IMR-90 (cell line): ENCODE measurements at regions not wholly inside any gene's neighbourhood (a gene's known extent, or its start where the extent isn't known, plus 50 kb on each side); places are given as distances from the start of the nearest gene placed in this dataset.

Experiments
- ATAC-seq: fragments of 200-7000 bp; cut with Tn5 transposase; 2 replicates; pipeline ENCODE4 v1.9.1; 2020; ENCODE audit warnings: low read depth, mild to moderate bottlenecking, moderate library complexity
- BruUV-seq: library from RNA; stranded (reverse); fragments of 400-500 nt; replicated peaks from 2 replicates; lab custom pipeline; 2021; lab: Mats Ljungman, UMichigan
- CTCF ChIA-PET: fragments of 300-600 bp; formaldehyde crosslinking; extraction: SDS; loops from one replicate; lab custom pipeline; 2021; ENCODE audit warnings: antibody characterized with exemption; lab: Yijun Ruan, JAX
- POLR2A ChIA-PET: fragments of 300-600 bp; sonication (Branson Sonifier 250); formaldehyde crosslinking; loops from one replicate; lab custom pipeline; 2022; ENCODE audit warnings: antibody characterized with exemption; ENCODE audit not compliant: unreplicated experiment; lab: Charles Lee
- DNase-seq: peaks from one replicate; pipeline ENCODE4 v3.0.0; 2013
- H2AFZ ChIP-seq: replicated peaks from 2 replicates; pipeline ENCODE3; 2013; ENCODE audit warnings: low read length, mild to moderate bottlenecking; ENCODE audit not compliant: poor library complexity
- H2AK5ac ChIP-seq: 2 replicates; pipeline ENCODE4 v1.6.1; 2013; ENCODE audit warnings: low read depth, low read length, inconsistent platforms
- H2AK9ac ChIP-seq: replicated peaks from 2 replicates; pipeline ENCODE3; 2013; ENCODE audit warnings: mild to moderate bottlenecking, low read depth, low read length, moderate library complexity; ENCODE audit not compliant: poor library complexity
- H2BK120ac ChIP-seq: 2 replicates; pipeline ENCODE4 v1.6.1; 2013; ENCODE audit warnings: low read depth, low read length, inconsistent platforms
- H2BK15ac ChIP-seq: 3 replicates; pipeline ENCODE4 v1.6.1; 2013; ENCODE audit warnings: low read depth, low read length, inconsistent platforms
- H2BK20ac ChIP-seq: 2 replicates; pipeline ENCODE4 v1.6.1; 2013; ENCODE audit warnings: low read depth, mild to moderate bottlenecking, inconsistent platforms, low read length, moderate library complexity
- H2BK5ac ChIP-seq: 2 replicates; pipeline ENCODE4 v1.6.1; 2013; ENCODE audit warnings: mild to moderate bottlenecking, low read depth, low read length, inconsistent platforms; ENCODE audit not compliant: poor library complexity, severe bottlenecking
- H3K14ac ChIP-seq: replicated peaks from 2 replicates; pipeline ENCODE4 v1.6.1; 2013; ENCODE audit warnings: low read depth, low read length, inconsistent platforms
- H3K18ac ChIP-seq: 2 replicates; pipeline ENCODE4 v1.6.1; 2013; ENCODE audit warnings: low read depth, low read length, control low read depth
- H3K23ac ChIP-seq: 2 replicates; pipeline ENCODE4 v1.6.1; 2013; ENCODE audit warnings: low read depth, low read length, inconsistent platforms
- H3K27ac ChIP-seq: 2 replicates; pipeline ENCODE4 v1.5.1; 2013; ENCODE audit warnings: mild to moderate bottlenecking, control low read depth, low read length; ENCODE audit not compliant: insufficient read depth
- H3K27me3 ChIP-seq: 2 replicates; pipeline ENCODE4 v1.6.1; 2013; ENCODE audit warnings: low read length; ENCODE audit not compliant: control insufficient read depth, insufficient read depth
- H3K36me3 ChIP-seq: 2 replicates; pipeline ENCODE4 v1.6.1; 2013; ENCODE audit warnings: low read length, mixed read lengths; ENCODE audit not compliant: control insufficient read depth, insufficient read depth
- H3K4ac ChIP-seq: 2 replicates; pipeline ENCODE4 v1.6.1; 2013; ENCODE audit warnings: low read depth, low read length, inconsistent platforms
- H3K4me1 ChIP-seq: 2 replicates; pipeline ENCODE4 v1.6.1; 2013; ENCODE audit warnings: low read length, mixed read lengths; ENCODE audit not compliant: control insufficient read depth, insufficient read depth
- H3K4me2 ChIP-seq: 2 replicates; pipeline ENCODE4 v1.6.1; 2013; ENCODE audit warnings: low read depth, mild to moderate bottlenecking, control low read depth, low read length, moderate library complexity
- H3K4me3 ChIP-seq: 2 replicates; pipeline ENCODE4 v1.5.1; 2013; ENCODE audit warnings: low read depth, mild to moderate bottlenecking, control low read depth, low read length, moderate library complexity; ENCODE audit not compliant: insufficient read depth
- H3K56ac ChIP-seq: 2 replicates; pipeline ENCODE4 v1.6.1; 2013; ENCODE audit warnings: low read length, inconsistent platforms; ENCODE audit not compliant: insufficient read depth; ENCODE audit errors: extremely low read depth
- H3K79me1 ChIP-seq, 2 experiments: 2 replicates each; pipeline ENCODE4 v1.6.1; 2013; ENCODE audit warnings: low read length in 2 of 2, inconsistent platforms in 1 of 2, low read depth in 1 of 2
- H3K9ac ChIP-seq: 2 replicates; pipeline ENCODE4 v1.6.1; 2013; ENCODE audit warnings: low read depth, low read length, control low read depth
- H3K9me1 ChIP-seq: 2 replicates; pipeline ENCODE4 v1.6.1; 2013; ENCODE audit warnings: low read length, inconsistent platforms; ENCODE audit not compliant: insufficient read depth
- H3K9me3 ChIP-seq: 2 replicates; pipeline ENCODE4 v1.6.1; 2013; ENCODE audit warnings: low read length; ENCODE audit not compliant: control insufficient read depth, insufficient read depth
- H4K20me1 ChIP-seq: 2 replicates; pipeline ENCODE4 v1.6.1; 2013; ENCODE audit warnings: low read length, inconsistent platforms; ENCODE audit not compliant: insufficient read depth
- H4K5ac ChIP-seq: 2 replicates; pipeline ENCODE4 v1.6.1; 2013; ENCODE audit warnings: mild to moderate bottlenecking, low read depth, low read length, control low read depth
- H4K8ac ChIP-seq, 2 experiments: 2 replicates each; pipeline ENCODE4 v1.6.1; 2013; ENCODE audit warnings: low read depth in 2 of 2, low read length in 2 of 2, control low read depth in 1 of 2, inconsistent platforms in 1 of 2
- H4K91ac ChIP-seq: 2 replicates; pipeline ENCODE4 v1.6.1; 2013; ENCODE audit warnings: low read depth, low read length, inconsistent platforms; ENCODE audit not compliant: insufficient read depth
- BHLHE40 ChIP-seq: fragments of 150-350 bp; IDR thresholded peaks from 2 replicates; pipeline ENCODE4 v1.6.1; 2016; ENCODE audit warnings: mild to moderate bottlenecking, low read depth, low read length
- CEBPB ChIP-seq: IDR thresholded peaks from 2 replicates; pipeline ENCODE4 v1.6.1; 2012; ENCODE audit warnings: low read depth, low read length, improper control_type of control experiment
- CHD1 ChIP-seq: IDR thresholded peaks from 2 replicates; pipeline ENCODE4 v1.6.1; 2012; ENCODE audit warnings: low read depth, low read length, improper control_type of control experiment
- CTCF ChIP-seq: conservative IDR thresholded peaks from 2 replicates; pipeline ENCODE4 v1.5.1; 2012; ENCODE audit warnings: mild to moderate bottlenecking, low read depth, low read length, improper control_type of control experiment
- ELK1 ChIP-seq: fragments of 150-350 bp; IDR thresholded peaks from 2 replicates; pipeline ENCODE4 v1.6.1; 2016; ENCODE audit warnings: low read depth, mild to moderate bottlenecking, low read length, moderate library complexity, borderline replicate concordance
- FOS ChIP-seq: fragments of 150-350 bp; IDR thresholded peaks from 2 replicates; pipeline ENCODE4 v1.6.1; 2016; ENCODE audit warnings: low read depth, low read length
- MAFK ChIP-seq: IDR thresholded peaks from 2 replicates; pipeline ENCODE4 v1.6.1; 2012; ENCODE audit warnings: low read depth, low read length, improper control_type of control experiment
- MAZ ChIP-seq: IDR thresholded peaks from 2 replicates; pipeline ENCODE4 v1.6.1; 2012; ENCODE audit warnings: low read depth, mild to moderate bottlenecking, low read length, improper control_type of control experiment, moderate library complexity, borderline replicate concordance
- MXI1 ChIP-seq: IDR thresholded peaks from 2 replicates; pipeline ENCODE4 v1.6.1; 2012; ENCODE audit warnings: low read depth, mild to moderate bottlenecking, low read length, moderate library complexity, borderline replicate concordance
- NFE2L2 ChIP-seq: fragments of 150-350 bp; IDR thresholded peaks from 2 replicates; pipeline ENCODE4 v1.6.1; 2016; ENCODE audit warnings: low read depth, mild to moderate bottlenecking, low read length
- POLR2A ChIP-seq: IDR thresholded peaks from 2 replicates; pipeline ENCODE4 v1.6.1; 2012; ENCODE audit warnings: mild to moderate bottlenecking, low read depth, low read length
- RAD21 ChIP-seq: IDR thresholded peaks from 2 replicates; pipeline ENCODE4 v1.6.1; 2012; ENCODE audit warnings: low read length, improper control_type of control experiment
- RCOR1 ChIP-seq: IDR thresholded peaks from 2 replicates; pipeline ENCODE4 v1.6.1; 2012; ENCODE audit warnings: mild to moderate bottlenecking, low read length, improper control_type of control experiment; ENCODE audit not compliant: insufficient replicate concordance
- RFX5 ChIP-seq: IDR thresholded peaks from 2 replicates; pipeline ENCODE4 v1.8.0; 2012; ENCODE audit warnings: low read depth, mild to moderate bottlenecking, low read length, moderate library complexity
- SMC3 ChIP-seq: fragments of 150-350 bp; IDR thresholded peaks from 2 replicates; pipeline ENCODE4 v1.6.1; 2016; ENCODE audit warnings: low read depth, mild to moderate bottlenecking, antibody characterized with exemption, low read length, moderate library complexity
- USF2 ChIP-seq: fragments of 150-350 bp; IDR thresholded peaks from 2 replicates; pipeline ENCODE4 v1.6.1; 2017; ENCODE audit warnings: mild to moderate bottlenecking, antibody characterized with exemption, low read length, low read depth
- WGBS, 2 experiments: methylation state at CpG; one replicate each; pipeline versions ENCODE4 v1.1.5 to v1.1.7; 2013; ENCODE audit warnings: missing lambda C conversion rate in 2 of 2; ENCODE audit not compliant: insufficient read length in 1 of 2; ENCODE audit errors: extremely low coverage in 2 of 2; 5-methylcytosine and 5-hydroxymethylcytosine counted together
- dilution Hi-C: fragments of 300-500 bp; cut with HindIII; formaldehyde crosslinking; loops from one replicate; pipeline ENCODE4 v1.14.3; 2018; ENCODE audit warnings: low sequenced_read_pairs; ENCODE audit not compliant: unreplicated experiment
- in situ Hi-C: fragments of 300-500 bp; cut with MboI; formaldehyde crosslinking; loops from 3 replicates; pipeline ENCODE4 v1.14.3; 2019; ENCODE audit warnings: low sequenced_read_pairs, inconsistent platforms, mixed read lengths
- intact Hi-C: fragments of 100-400 bp; cut with micrococcal nuclease; formaldehyde crosslinking; loops from 2 replicates; pipeline ENCODE4 v1.10.0; 2022

GRCh38 chr2:216774180-216774579 lies 78.8 kb upstream of the IGFBP5 start:
- H2BK20ac ChIP-seq = peak overlapping the region; percentile 92
- H3K4me2 ChIP-seq = no peak overlapping the region
- in situ Hi-C loops (no loop called here), intact Hi-C loops (loop anchor here (2.0 kb wide), 1 partner anchor 75 kb away; no protein-coding TSS in a partner anchor), dilution Hi-C loops (no loop called here)
- H2AFZ ChIP-seq = peak overlapping the region; percentile 59
- no peak overlapping the region for H3K9ac ChIP-seq
- peak overlapping the region; percentile 39 for H2BK5ac ChIP-seq
- peak overlapping the region; percentile 51 for H3K18ac ChIP-seq
- peak overlapping the region; percentile 83; the same call in 1 of the 2 replicates for H2AK5ac ChIP-seq
- H3K27me3 ChIP-seq = no peaks in the 10 kb centered on the region
- POLR2A ChIA-PET = interaction anchor here (0.5 kb wide), 1 partner anchor 79 kb away, joined by 3 read pairs; the partner anchor contains the start of gene IGFBP5
- peak overlapping the region; percentile 66; the same call in 1 of the 2 replicates for H3K27ac ChIP-seq
- H3K79me1 ChIP-seq = no peaks in the 10 kb centered on the region
- H4K8ac ChIP-seq = peak overlapping the region; percentile 30 to 72; a peak in 2 of 4 replicates
- peak overlapping the region; percentile 56 for H4K91ac ChIP-seq
- peak overlapping the region; percentile 9 for H4K5ac ChIP-seq
- peaks cover 10% of the 10 kb centered on the region for H3K9me1 ChIP-seq
- no peaks in the 10 kb centered on the region for H3K9me3 ChIP-seq
- no peak for ATAC-seq
- no TSS peak for BruUV-seq
- H2AK9ac ChIP-seq = peak overlapping the region; percentile 6
- no peaks in the 10 kb centered on the region for H3K36me3 ChIP-seq
- TF ChIP-seq RCOR1 (no peak), CTCF (no peak), MAFK (no peak), POLR2A (no peak), CEBPB (no peak), RAD21 (no peak), MAZ (no peak), SMC3 (no peak), NFE2L2 (no peak), CHD1 (no peak), ELK1 (no peak), BHLHE40 (no peak), USF2 (no peak), RFX5 (no peak), MXI1 (no peak), FOS (no peak)
- CTCF ChIA-PET = interaction anchor here (0.6 to 1.6 kb wide), 5 partner anchors 7 to 118 kb away, joined by 3 to 8 read pairs (median 4); partner anchors contain the start of gene IGFBP5
- WGBS, 2 experiments = 100% methylated on average over 2 of the region's 6 CpGs; no CpG with 5 or more reads in 1 of the 2 experiments
- H2BK120ac ChIP-seq = peak overlapping the region; percentile 66
- peaks cover 11% of the 10 kb centered on the region for H3K4me1 ChIP-seq
- H3K14ac ChIP-seq = peak overlapping the region; percentile 82
- H3K4me3 ChIP-seq = no peak overlapping the region
- no peak for DNase-seq
- H3K23ac ChIP-seq = peak overlapping the region; percentile 64; the same call in 1 of the 2 replicates
- peak overlapping the region; percentile 61 for H2BK15ac ChIP-seq
- peak overlapping the region; percentile 79 for H3K4ac ChIP-seq
- H4K20me1 ChIP-seq = no peaks in the 10 kb centered on the region
- H3K56ac ChIP-seq = no peak overlapping the region
